ENCODE measurements at regions not wholly inside any gene's neighbourhood (a gene's known extent, or its start where the extent isn't known, plus 50 kb on each side); places are given as distances from the start of the nearest gene placed in this dataset.

DNA sequence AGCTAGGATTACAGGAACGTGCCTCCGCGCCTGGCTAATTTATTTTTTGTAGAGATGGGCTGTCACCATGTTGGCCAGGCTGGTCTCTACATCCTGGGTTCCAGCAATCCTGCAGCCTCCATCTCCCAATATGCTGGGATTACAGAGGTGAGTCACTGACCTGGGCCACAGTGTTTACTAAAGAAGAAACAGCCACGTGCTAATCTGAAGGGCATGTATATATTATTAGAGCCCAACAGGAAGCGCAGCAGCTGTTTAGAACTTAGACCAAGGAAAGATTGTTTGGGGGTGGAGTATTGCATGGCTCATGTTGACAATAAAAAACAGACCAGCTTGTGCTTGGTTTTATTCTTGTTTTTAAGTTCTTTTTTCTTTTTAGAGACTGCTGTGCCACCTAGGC, 60.2 kb downstream of the HAPSTR1 start:
- H3K9me3 ChIP-seq (replicated peaks; ENCODE audit: control insufficient read depth, insufficient read depth, low read length), result no peaks in the 10 kb centered on the region
- peaks cover 2% of the 10 kb centered on the region for H4K20me1 ChIP-seq (replicated peaks; ENCODE audit: control insufficient read depth, extremely low read depth, insufficient read depth, low read length)
- intact Hi-C loops (cut with micrococcal nuclease) (no loop called here), dilution Hi-C loops (cut with MboI; ENCODE audit: extremely low pct_ligation_motif_present, low sequenced_read_pairs) (no loop called here)
- no peak overlapping the region for H3K9ac ChIP-seq (replicated peaks; ENCODE audit: extremely low read depth, insufficient read depth, low read length)
- H3K4me3 ChIP-seq (replicated peaks in 1 of 3; ENCODE audit: insufficient read depth in 1 of 3, low read depth in 1 of 3, low read length in 3 of 3), result no peak overlapping the region
- no peaks in the 10 kb centered on the region for H3K36me3 ChIP-seq (ENCODE audit: control insufficient read depth in 2 of 2, extremely low read depth in 1 of 2, insufficient read depth in 2 of 2, low read length in 2 of 2)
- no peaks in the 10 kb centered on the region for H3K79me2 ChIP-seq (ENCODE audit: control insufficient read depth, insufficient read depth, low read length)
- H3K9me1 ChIP-seq (replicated peaks; ENCODE audit: control insufficient read depth, extremely low read depth, insufficient read depth, low read length), result no peaks in the 10 kb centered on the region
- no peaks in the 10 kb centered on the region for H3K27me3 ChIP-seq (ENCODE audit: control insufficient read depth in 2 of 2, insufficient read depth in 2 of 2, low read length in 2 of 2)
- ChIA-PET CTCF (interaction anchor here (1.1 to 1.3 kb wide), 2 partner anchors 8 to 16 kb away, joined by 3 read pairs; no protein-coding TSS in a partner anchor), POLR2A (no interaction called here)
- H3K4me1 ChIP-seq (ENCODE audit: control insufficient read depth, extremely low read depth, insufficient read depth, low read length), result no peaks in the 10 kb centered on the region
- no peak overlapping the region for H2AFZ ChIP-seq (ENCODE audit: low read depth, low read length)
- no peak overlapping the region for H3K27ac ChIP-seq (ENCODE audit: insufficient read depth, low read depth, low read length)
- DNase-seq (ENCODE audit: low read depth, low spot score), result no peak
- no peak overlapping the region for H3K4me2 ChIP-seq (ENCODE audit: insufficient read depth, low read length)
- no peak for FAIRE-seq
- TF ChIP-seq POLR2AphosphoS5 (IDR thresholded peaks at IDR 0.05; ENCODE audit: insufficient read depth, low read depth, low read length), result no peak
- no peak for TF ChIP-seq GATA2 (IDR thresholded peaks at IDR 0.05; ENCODE audit: insufficient read depth, insufficient read length, low read depth, low read length)
- no peak for TF ChIP-seq FOS (IDR thresholded peaks at IDR 0.05; ENCODE audit: borderline replicate concordance, insufficient read depth, low read length)
- TF ChIP-seq CTCF (IDR thresholded peaks at IDR 0.05; ENCODE audit: extremely low read depth in 1 of 2, insufficient read depth in 1 of 2, low read depth in 1 of 2, low read length in 2 of 2), result no peak
- no peak for TF ChIP-seq EZH2 (IDR thresholded peaks at IDR 0.05; ENCODE audit: borderline replicate concordance, low read depth, low read length, severe bottlenecking)
- TF ChIP-seq, protein P1, sequence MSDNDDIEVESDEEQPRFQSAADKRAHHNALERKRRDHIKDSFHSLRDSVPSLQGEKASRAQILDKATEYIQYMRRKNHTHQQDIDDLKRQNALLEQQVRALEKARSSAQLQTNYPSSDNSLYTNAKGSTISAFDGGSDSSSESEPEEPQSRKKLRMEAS (IDR thresholded peaks at IDR 0.05; ENCODE audit: insufficient read depth, insufficient read length), result no peak
- TF ChIP-seq JUN (IDR thresholded peaks at IDR 0.05; ENCODE audit: borderline replicate concordance, insufficient read depth, insufficient read length, low read depth), result no peak
- TF ChIP-seq MYC (IDR thresholded peaks at IDR 0.05; ENCODE audit: low read depth, low read length), result no peak
- no peak for TF ChIP-seq POLR2A (IDR thresholded peaks at IDR 0.05; ENCODE audit: low read depth, low read length)
- BruUV-seq (replicated peaks), result no TSS peak
